Fibroblast of mammary gland (primary cell): ENCODE measurements at regions not wholly inside any gene's neighbourhood (a gene's known extent, or its start where the extent isn't known, plus 50 kb on each side); places are given as distances from the start of the nearest gene placed in this dataset.

Experiments
- DNase-seq: peaks from one replicate; pipeline ENCODE4 v3.0.0-alpha.2; 2010; ENCODE audit warnings: low read depth
- H3K4me3 ChIP-seq: 2 replicates; pipeline ENCODE4 v1.5.1; 2011; ENCODE audit warnings: low read depth, mild to moderate bottlenecking, low read length, moderate library complexity; ENCODE audit not compliant: control insufficient read depth
- TF ChIP-seq, protein P1 (sequence below): conservative IDR thresholded peaks from 2 replicates; pipeline ENCODE4 v1.5.1; 2011; ENCODE audit warnings: low read depth, low read length, inconsistent platforms; ENCODE audit not compliant: control insufficient read depth, insufficient read depth

GRCh38 chr3:104982130-104982529 lies 384.6 kb upstream of the ALCAM start:
- H3K4me3 ChIP-seq: no peak overlapping the region
- DNase-seq: no peak
- TF ChIP-seq, protein P1, sequence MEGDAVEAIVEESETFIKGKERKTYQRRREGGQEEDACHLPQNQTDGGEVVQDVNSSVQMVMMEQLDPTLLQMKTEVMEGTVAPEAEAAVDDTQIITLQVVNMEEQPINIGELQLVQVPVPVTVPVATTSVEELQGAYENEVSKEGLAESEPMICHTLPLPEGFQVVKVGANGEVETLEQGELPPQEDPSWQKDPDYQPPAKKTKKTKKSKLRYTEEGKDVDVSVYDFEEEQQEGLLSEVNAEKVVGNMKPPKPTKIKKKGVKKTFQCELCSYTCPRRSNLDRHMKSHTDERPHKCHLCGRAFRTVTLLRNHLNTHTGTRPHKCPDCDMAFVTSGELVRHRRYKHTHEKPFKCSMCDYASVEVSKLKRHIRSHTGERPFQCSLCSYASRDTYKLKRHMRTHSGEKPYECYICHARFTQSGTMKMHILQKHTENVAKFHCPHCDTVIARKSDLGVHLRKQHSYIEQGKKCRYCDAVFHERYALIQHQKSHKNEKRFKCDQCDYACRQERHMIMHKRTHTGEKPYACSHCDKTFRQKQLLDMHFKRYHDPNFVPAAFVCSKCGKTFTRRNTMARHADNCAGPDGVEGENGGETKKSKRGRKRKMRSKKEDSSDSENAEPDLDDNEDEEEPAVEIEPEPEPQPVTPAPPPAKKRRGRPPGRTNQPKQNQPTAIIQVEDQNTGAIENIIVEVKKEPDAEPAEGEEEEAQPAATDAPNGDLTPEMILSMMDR: no peak

GRCh38 chr3:104987859-104988258 lies 378.9 kb upstream of the ALCAM start:
- DNase-seq: peak; percentile 8
- no peak overlapping the region for H3K4me3 ChIP-seq
- TF ChIP-seq, protein P1: no peak

DNA sequence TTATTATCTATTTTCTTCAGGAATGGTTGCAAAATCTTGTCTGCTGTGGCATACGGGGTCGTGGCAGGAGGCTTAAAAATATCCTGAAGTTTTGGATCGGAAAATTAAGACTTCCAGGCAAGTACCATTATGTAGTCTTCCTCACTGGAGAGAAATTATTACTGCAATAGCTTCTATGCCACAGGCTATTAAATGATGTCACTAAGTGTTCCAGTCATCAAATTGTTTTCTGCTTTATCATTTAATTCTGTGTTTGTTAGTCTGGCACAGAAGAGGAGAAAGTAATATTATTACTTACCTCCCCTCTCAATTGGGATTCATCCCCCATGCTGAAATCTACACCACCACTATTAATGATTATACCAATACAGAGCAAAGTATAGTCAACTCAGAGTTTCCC lies 378.2 kb upstream of the ALCAM start:
- peak; percentile 7 for DNase-seq
- TF ChIP-seq, protein P1: no peak
- no peak overlapping the region for H3K4me3 ChIP-seq

DNA sequence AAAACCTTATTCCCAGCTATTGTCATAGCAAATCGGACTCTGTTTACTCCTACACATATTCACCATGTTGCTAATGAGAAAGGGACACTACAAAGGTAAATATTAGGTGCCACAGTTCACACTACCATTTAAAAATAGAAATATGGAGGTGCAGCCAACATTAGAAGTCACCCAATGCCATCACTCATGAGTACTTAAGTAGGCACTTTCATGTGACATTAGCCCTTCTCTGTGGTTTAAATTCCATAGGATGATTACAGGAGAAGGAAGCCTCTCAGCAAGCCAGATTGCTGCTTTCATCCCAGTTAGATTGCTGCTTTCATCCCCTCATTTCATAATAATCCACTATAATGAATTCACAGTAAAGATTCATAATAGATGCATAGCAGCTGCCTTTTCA lies 376.8 kb upstream of the ALCAM start:
- TF ChIP-seq, protein P1: no peak
- DNase-seq: no peak
- H3K4me3 ChIP-seq: no peak overlapping the region

GRCh38 chr3:104990758-104991157 lies 376.0 kb upstream of the ALCAM start:
- no peak for DNase-seq
- TF ChIP-seq, protein P1: no peak
- no peak overlapping the region for H3K4me3 ChIP-seq

DNA sequence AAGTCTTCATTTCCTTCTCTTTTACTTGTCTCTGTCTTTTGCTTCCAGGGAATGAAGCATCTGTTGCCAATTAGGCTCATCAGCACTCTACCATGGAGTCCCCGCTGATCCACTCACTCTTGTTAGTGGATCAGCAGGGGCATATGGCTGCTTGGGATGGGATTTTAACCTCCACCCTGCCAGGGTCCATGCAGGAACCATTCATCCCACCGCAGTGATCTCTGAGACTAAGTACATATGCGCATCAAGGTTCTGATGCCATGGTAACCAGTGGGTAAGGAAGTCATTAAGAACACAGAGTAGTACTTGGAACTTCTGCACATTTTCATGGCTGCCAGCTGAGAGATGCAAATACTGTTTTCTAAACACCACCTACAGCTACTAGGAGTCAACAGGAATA lies 374.0 kb upstream of the ALCAM start:
- TF ChIP-seq, protein P1: no peak
- H3K4me3 ChIP-seq: no peak overlapping the region
- DNase-seq: no peak

DNA sequence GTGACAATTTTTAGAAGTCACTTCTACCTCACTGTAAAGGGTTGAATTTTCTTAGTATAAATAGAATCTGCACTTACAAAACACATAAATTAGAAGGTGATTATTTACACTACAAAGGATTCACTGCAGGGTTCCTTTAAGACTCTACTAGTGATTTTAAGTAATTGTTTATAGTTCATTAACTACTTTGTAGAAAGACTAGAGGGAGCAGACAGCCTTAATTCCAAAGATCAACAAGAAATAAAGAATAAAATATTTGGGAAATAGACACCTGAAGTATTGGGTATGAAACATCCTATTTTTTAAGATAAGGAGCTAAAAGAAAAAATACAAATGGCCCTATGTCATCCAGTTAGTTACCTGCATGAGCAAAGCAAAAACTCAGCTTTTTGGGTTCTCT lies 360.5 kb upstream of the ALCAM start:
- no peak overlapping the region for H3K4me3 ChIP-seq
- DNase-seq: no peak
- TF ChIP-seq, protein P1: no peak
